ENCODE measurements at regions not wholly inside any gene's neighbourhood (a gene's known extent, or its start where the extent isn't known, plus 50 kb on each side); places are given as distances from the start of the nearest gene placed in this dataset.

DNA sequence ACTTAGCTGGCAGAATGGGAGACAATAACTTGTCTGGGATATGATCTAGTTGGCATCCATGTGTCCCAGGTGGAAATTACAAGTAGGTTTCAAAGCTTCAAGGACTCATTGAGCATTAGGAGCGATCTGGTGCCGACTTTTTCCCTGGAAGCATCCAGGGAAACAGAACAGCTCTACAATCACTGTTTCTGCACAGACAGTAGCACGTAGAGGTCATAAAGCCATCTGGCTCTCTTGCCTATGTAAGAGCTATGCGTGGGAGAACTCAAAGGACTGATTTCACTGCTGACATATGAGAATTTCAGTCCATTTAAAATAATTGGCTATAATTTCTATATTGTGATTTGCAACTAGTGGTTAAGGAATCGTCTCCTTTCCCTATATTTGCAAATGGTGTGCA is 791.7 kb downstream of the REEP3 start:
- TF ChIP-seq, protein P1, sequence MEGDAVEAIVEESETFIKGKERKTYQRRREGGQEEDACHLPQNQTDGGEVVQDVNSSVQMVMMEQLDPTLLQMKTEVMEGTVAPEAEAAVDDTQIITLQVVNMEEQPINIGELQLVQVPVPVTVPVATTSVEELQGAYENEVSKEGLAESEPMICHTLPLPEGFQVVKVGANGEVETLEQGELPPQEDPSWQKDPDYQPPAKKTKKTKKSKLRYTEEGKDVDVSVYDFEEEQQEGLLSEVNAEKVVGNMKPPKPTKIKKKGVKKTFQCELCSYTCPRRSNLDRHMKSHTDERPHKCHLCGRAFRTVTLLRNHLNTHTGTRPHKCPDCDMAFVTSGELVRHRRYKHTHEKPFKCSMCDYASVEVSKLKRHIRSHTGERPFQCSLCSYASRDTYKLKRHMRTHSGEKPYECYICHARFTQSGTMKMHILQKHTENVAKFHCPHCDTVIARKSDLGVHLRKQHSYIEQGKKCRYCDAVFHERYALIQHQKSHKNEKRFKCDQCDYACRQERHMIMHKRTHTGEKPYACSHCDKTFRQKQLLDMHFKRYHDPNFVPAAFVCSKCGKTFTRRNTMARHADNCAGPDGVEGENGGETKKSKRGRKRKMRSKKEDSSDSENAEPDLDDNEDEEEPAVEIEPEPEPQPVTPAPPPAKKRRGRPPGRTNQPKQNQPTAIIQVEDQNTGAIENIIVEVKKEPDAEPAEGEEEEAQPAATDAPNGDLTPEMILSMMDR (IDR thresholded peaks at IDR 0.05): no peak
- TF ChIP-seq POLR2A (IDR thresholded peaks at IDR 0.05) (no peak), POLR2AphosphoS5 (IDR thresholded peaks at IDR 0.05) (no peak), EP300 (IDR thresholded peaks at IDR 0.05) (no peak)
